K562 (cell line): ENCODE measurements at regions not wholly inside any gene's neighbourhood (a gene's known extent, or its start where the extent isn't known, plus 50 kb on each side); places are given as distances from the start of the nearest gene placed in this dataset.

ENCODE experiments used
- ATAC-seq: fragments of 200-7000 bp; cut with Tn5 transposase; 3 replicates; pipeline ENCODE4 v1.9.1; 2020; ENCODE audit warnings: moderate library complexity
- BruUV-seq: library from RNA; stranded (reverse); fragments of 400-500 nt; replicated peaks from 2 replicates; lab custom pipeline; 2021; lab: Mats Ljungman, UMichigan
- CTCF ChIA-PET: fragments of 300-600 bp; formaldehyde crosslinking; extraction: SDS; loops from one replicate; lab custom pipeline; 2021; ENCODE audit warnings: low intra/inter-chr PET ratio; lab: Yijun Ruan, JAX
- POLR2A ChIA-PET: fragments of 300-600, 350-650 bp; sonication (Branson Sonifier 250); formaldehyde crosslinking; extraction: SDS; loops from one replicate; lab custom pipeline; 2021; ENCODE audit warnings: antibody characterized with exemption, inconsistent platforms; lab: Yijun Ruan, JAX
- DNase-seq, 4 experiments: peaks; one replicate each; pipeline versions ENCODE4 v3.0.0 to v3.0.0-alpha.2; 2011 to 2018; ENCODE audit warnings: low spot score in 3 of 4, mixed read lengths in 3 of 4; ENCODE audit errors: extremely low read depth in 1 of 4
- FAIRE-seq: peaks from 2 replicates; lab custom pipeline; 2011; peaks lifted over from hg19 to GRCh38; lab: Jason Lieb, UNC
- H2AFZ ChIP-seq: 2 replicates; pipeline ENCODE4 v1.6.0; 2011; ENCODE audit warnings: low read depth, low read length, control low read depth, inconsistent platforms
- H3K27ac ChIP-seq: fragments of 200-600 bp; 3 replicates; pipeline ENCODE4 v1.8.0; 2011; ENCODE audit warnings: low read depth, mild to moderate bottlenecking, control low read depth, inconsistent platforms, low read length, moderate library complexity, mixed read lengths; ENCODE audit errors: extremely low read depth
- H3K27me3 ChIP-seq, 2 experiments: fragments of 300-600 bp in 1 of 2; 2 replicates in 1 of 2; 3 replicates in 1 of 2; pipeline versions ENCODE4 v1.6.0 to v1.8.0; 2011; ENCODE audit warnings: inconsistent platforms in 2 of 2, low read length in 2 of 2, mild to moderate bottlenecking in 1 of 2, mixed read lengths in 1 of 2, moderate library complexity in 1 of 2; ENCODE audit not compliant: control insufficient read depth in 2 of 2, insufficient read depth in 2 of 2
- H3K36me3 ChIP-seq: fragments of 300-600 bp; 3 replicates; pipeline ENCODE4 v1.8.0; 2011; ENCODE audit warnings: mild to moderate bottlenecking, low read length, inconsistent platforms; ENCODE audit not compliant: control insufficient read depth, insufficient read depth
- H3K4me1 ChIP-seq, 2 experiments: fragments of 200-600 bp in 1 of 2; replicated peaks in 1 of 2; 2 replicates in 1 of 2; 3 replicates in 1 of 2; pipeline versions ENCODE4 v1.5.1 to v1.8.0; 2011; ENCODE audit warnings: inconsistent platforms in 2 of 2, low read length in 2 of 2, mild to moderate bottlenecking in 1 of 2, mixed read lengths in 1 of 2, moderate library complexity in 1 of 2; ENCODE audit not compliant: control insufficient read depth in 2 of 2, insufficient read depth in 2 of 2
- H3K4me2 ChIP-seq: 2 replicates; pipeline ENCODE4 v1.6.1; 2011; ENCODE audit warnings: low read length, control low read depth, inconsistent platforms, mixed read lengths; ENCODE audit not compliant: insufficient read depth
- H3K4me3 ChIP-seq: fragments of 200-600 bp; sonication (generic), shearing (Covaris generic); 2 replicates; pipeline ENCODE4 v1.5.1; 2016; ENCODE audit warnings: control low read depth, inconsistent platforms
- H3K79me2 ChIP-seq: fragments of 200-600 bp; 3 replicates; pipeline ENCODE4 v1.8.0; 2011; ENCODE audit warnings: low read length, inconsistent platforms; ENCODE audit not compliant: control insufficient read depth, insufficient read depth
- H3K9ac ChIP-seq, 2 experiments: 2 replicates each; pipeline versions ENCODE4 v1.6.0 to v1.6.1; 2011; ENCODE audit warnings: low read depth in 2 of 2, low read length in 2 of 2, control low read depth in 1 of 2, inconsistent platforms in 1 of 2, mild to moderate bottlenecking in 1 of 2, mixed read lengths in 1 of 2; ENCODE audit not compliant: insufficient read depth in 1 of 2
- H3K9me1 ChIP-seq: one replicate; pipeline ENCODE4 v1.6.0; 2011; ENCODE audit warnings: inconsistent platforms, mild to moderate bottlenecking, low read length, moderate library complexity; ENCODE audit not compliant: control insufficient read depth, insufficient read depth
- H3K9me3 ChIP-seq: replicated peaks from 2 replicates; pipeline ENCODE4 v1.5.1; 2011; ENCODE audit warnings: low read depth, low read length, inconsistent platforms; ENCODE audit not compliant: control insufficient read depth, insufficient read depth
- H4K20me1 ChIP-seq: replicated peaks from 2 replicates; pipeline ENCODE4 v1.6.1; 2011; ENCODE audit warnings: low read length, inconsistent platforms, mixed read lengths; ENCODE audit not compliant: control insufficient read depth, insufficient read depth
- AFF4 ChIP-seq: sonication (generic); formaldehyde crosslinking; IDR thresholded peaks from 2 replicates; pipeline ENCODE4 v1.8.0; 2023; ENCODE audit warnings: mild to moderate bottlenecking, missing genetic modification reagents
- ATF6 ChIP-seq: sonication (generic); formaldehyde crosslinking; IDR thresholded peaks from 2 replicates; pipeline ENCODE4 v1.4.0; 2020; ENCODE audit warnings: mild to moderate bottlenecking, missing genetic modification reagents
- DACH1 ChIP-seq: fragments of 450-650 bp; IDR thresholded peaks from 2 replicates; pipeline ENCODE4 v1.6.1; 2018; ENCODE audit not compliant: partially characterized antibody
- IRF2 ChIP-seq: sonication (generic); formaldehyde crosslinking; IDR thresholded peaks from 2 replicates; pipeline ENCODE4 v1.8.1; 2022; ENCODE audit warnings: mild to moderate bottlenecking, missing genetic modification reagents
- MAZ ChIP-seq, 2 experiments: fragments of 450-650 bp in 1 of 2; sonication (generic) in 1 of 2; formaldehyde crosslinking; IDR thresholded peaks in 1 of 2; conservative IDR thresholded peaks in 1 of 2; 2 replicates each; pipeline versions ENCODE4 v1.4.0 to v1.5.0; 2020; ENCODE audit warnings: mild to moderate bottlenecking in 1 of 2, missing genetic modification reagents in 1 of 2
- POLR3A ChIP-seq: IDR thresholded peaks from 2 replicates; pipeline ENCODE4 v1.6.1; 2011; ENCODE audit warnings: borderline replicate concordance, mild to moderate bottlenecking, moderate library complexity; ENCODE audit not compliant: insufficient read length, insufficient read depth; ENCODE audit errors: extremely low read depth
- PTTG1 ChIP-seq: fragments of 450-650 bp; IDR thresholded peaks from 2 replicates; pipeline ENCODE4 v1.6.1; 2016; ENCODE audit warnings: low read depth, mild to moderate bottlenecking, missing genetic modification characterization, missing compliant biosample characterization
- TCF15 ChIP-seq: fragments of 250-450 bp; sonication (Bioruptor Pico); IDR thresholded peaks from 2 replicates; pipeline ENCODE4 v1.8.0; 2022; ENCODE audit warnings: moderate library complexity, mild to moderate bottlenecking, inconsistent platforms
- TCF7 ChIP-seq: sonication (generic); IDR thresholded peaks from 2 replicates; pipeline ENCODE4 v1.6.1; 2016; ENCODE audit warnings: antibody characterized with exemption, borderline replicate concordance
- ZFP1 ChIP-seq: fragments of 450-650 bp; formaldehyde crosslinking; IDR thresholded peaks from 2 replicates; pipeline ENCODE4 v1.4.0; 2020; ENCODE audit warnings: mild to moderate bottlenecking, mixed read lengths
- ZKSCAN3 ChIP-seq: fragments of 250-450 bp; sonication (Bioruptor Pico); IDR thresholded peaks from 2 replicates; pipeline ENCODE4 v1.4.0; 2020
- ZNF408 ChIP-seq: fragments of 250-450 bp; sonication (Bioruptor Pico); IDR thresholded peaks from 2 replicates; pipeline ENCODE4 v1.4.0; 2020; ENCODE audit warnings: low read depth, mild to moderate bottlenecking, moderate library complexity
- in situ Hi-C: fragments of 300-500 bp; cut with MboI; formaldehyde crosslinking; loops from 4 replicates; pipeline ENCODE4 v1.15.0; 2018; ENCODE audit warnings: inconsistent platforms, mixed read lengths
- intact Hi-C: fragments of 100-400 bp; cut with micrococcal nuclease; formaldehyde crosslinking; loops from 2 replicates; pipeline ENCODE4 v1.14.2; 2022

- DNase-seq (no peak), FAIRE-seq (no peak), ATAC-seq (no peak)
- Histone ChIP-seq H3K4me1 (no peaks in the 10 kb centered on the region), H3K9me1 (no peaks in the 10 kb centered on the region), H3K79me2 (no peaks in the 10 kb centered on the region), H3K9me3 (no peaks in the 10 kb centered on the region), H3K36me3 (no peaks in the 10 kb centered on the region), H3K27ac (no peak overlapping the region), H2AFZ (no peak overlapping the region), H4K20me1 (no peaks in the 10 kb centered on the region), H3K27me3 (no peaks in the 10 kb centered on the region), H3K9ac (no peak overlapping the region), H3K4me3 (no peak overlapping the region), H3K4me2 (no peak overlapping the region)
- CTCF ChIA-PET = no interaction called here
- TF ChIP-seq TCF7 (no peak), POLR3A (no peak), IRF2 (CRISPR knock-in tag) (no peak), PTTG1 (tag) (no peak), DACH1 (no peak), TCF15 (CRISPR knock-in tag) (no peak), ATF6 (CRISPR knock-in tag) (no peak), MAZ (CRISPR knock-in tag; conservative IDR thresholded peaks at IDR 0.05 in 1 of 2, IDR thresholded peaks at IDR 0.05 in 1 of 2) (no peak), ZFP1 (CRISPR knock-in tag) (no peak), ZKSCAN3 (no peak), ZNF408 (CRISPR knock-in tag) (no peak), AFF4 (CRISPR knock-in tag) (no peak)
- intact Hi-C loops = no loop called here
- no TSS peak for BruUV-seq
- in situ Hi-C loops = no loop called here
- POLR2A ChIA-PET = no interaction called here
Observed at GRCh38 chr1:222084048-222084447, 342.2 kb upstream of the DUSP10 start.
